ENCODE measurements at regions not wholly inside any gene's neighbourhood (a gene's known extent, or its start where the extent isn't known, plus 50 kb on each side); places are given as distances from the start of the nearest gene placed in this dataset.

DNA sequence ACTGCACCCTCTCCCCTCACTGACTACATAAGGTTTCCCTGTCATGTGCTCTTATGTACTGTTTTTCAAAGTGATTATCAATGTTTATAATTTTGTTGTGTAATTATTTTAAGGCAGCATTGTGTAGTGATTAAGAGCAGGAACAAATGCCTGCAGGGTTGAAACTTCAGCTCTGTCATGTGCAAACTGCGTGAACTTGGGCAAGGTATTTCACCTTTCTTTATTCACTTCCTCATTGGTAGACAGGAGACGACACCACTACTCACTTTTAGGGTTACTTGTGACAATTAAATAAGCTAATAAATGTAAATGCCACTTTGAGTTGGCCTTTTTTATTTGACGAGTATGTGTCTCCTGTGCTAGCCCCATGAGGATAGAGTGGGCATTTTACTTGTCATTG, 86.5 kb upstream of the E2F8 start:
- TF ChIP-seq, protein P1, sequence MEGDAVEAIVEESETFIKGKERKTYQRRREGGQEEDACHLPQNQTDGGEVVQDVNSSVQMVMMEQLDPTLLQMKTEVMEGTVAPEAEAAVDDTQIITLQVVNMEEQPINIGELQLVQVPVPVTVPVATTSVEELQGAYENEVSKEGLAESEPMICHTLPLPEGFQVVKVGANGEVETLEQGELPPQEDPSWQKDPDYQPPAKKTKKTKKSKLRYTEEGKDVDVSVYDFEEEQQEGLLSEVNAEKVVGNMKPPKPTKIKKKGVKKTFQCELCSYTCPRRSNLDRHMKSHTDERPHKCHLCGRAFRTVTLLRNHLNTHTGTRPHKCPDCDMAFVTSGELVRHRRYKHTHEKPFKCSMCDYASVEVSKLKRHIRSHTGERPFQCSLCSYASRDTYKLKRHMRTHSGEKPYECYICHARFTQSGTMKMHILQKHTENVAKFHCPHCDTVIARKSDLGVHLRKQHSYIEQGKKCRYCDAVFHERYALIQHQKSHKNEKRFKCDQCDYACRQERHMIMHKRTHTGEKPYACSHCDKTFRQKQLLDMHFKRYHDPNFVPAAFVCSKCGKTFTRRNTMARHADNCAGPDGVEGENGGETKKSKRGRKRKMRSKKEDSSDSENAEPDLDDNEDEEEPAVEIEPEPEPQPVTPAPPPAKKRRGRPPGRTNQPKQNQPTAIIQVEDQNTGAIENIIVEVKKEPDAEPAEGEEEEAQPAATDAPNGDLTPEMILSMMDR (IDR thresholded peaks at IDR 0.05), result no peak
- TF ChIP-seq, protein P2, sequence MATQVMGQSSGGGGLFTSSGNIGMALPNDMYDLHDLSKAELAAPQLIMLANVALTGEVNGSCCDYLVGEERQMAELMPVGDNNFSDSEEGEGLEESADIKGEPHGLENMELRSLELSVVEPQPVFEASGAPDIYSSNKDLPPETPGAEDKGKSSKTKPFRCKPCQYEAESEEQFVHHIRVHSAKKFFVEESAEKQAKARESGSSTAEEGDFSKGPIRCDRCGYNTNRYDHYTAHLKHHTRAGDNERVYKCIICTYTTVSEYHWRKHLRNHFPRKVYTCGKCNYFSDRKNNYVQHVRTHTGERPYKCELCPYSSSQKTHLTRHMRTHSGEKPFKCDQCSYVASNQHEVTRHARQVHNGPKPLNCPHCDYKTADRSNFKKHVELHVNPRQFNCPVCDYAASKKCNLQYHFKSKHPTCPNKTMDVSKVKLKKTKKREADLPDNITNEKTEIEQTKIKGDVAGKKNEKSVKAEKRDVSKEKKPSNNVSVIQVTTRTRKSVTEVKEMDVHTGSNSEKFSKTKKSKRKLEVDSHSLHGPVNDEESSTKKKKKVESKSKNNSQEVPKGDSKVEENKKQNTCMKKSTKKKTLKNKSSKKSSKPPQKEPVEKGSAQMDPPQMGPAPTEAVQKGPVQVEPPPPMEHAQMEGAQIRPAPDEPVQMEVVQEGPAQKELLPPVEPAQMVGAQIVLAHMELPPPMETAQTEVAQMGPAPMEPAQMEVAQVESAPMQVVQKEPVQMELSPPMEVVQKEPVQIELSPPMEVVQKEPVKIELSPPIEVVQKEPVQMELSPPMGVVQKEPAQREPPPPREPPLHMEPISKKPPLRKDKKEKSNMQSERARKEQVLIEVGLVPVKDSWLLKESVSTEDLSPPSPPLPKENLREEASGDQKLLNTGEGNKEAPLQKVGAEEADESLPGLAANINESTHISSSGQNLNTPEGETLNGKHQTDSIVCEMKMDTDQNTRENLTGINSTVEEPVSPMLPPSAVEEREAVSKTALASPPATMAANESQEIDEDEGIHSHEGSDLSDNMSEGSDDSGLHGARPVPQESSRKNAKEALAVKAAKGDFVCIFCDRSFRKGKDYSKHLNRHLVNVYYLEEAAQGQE (IDR thresholded peaks at IDR 0.05; ENCODE audit: insufficient read depth in 1 of 2, low read depth in 2 of 2, low read length in 1 of 2), result no peak
